Heart left ventricle (tissue), 13 donors: ENCODE measurements at regions not wholly inside any gene's neighbourhood (a gene's known extent, or its start where the extent isn't known, plus 50 kb on each side); places are given as distances from the start of the nearest gene placed in this dataset.

ENCODE experiments used
- POLR2A ChIP-seq, 2 donors: fragments of 450-650 bp; IDR thresholded peaks; one replicate each; pipeline ENCODE4 v1.6.1; 2017; ENCODE audit warnings: antibody characterized with exemption in 2 of 2, mild to moderate bottlenecking in 2 of 2, moderate library complexity in 2 of 2
- TF ChIP-seq, protein P1 (sequence below), 12 donors: fragments of 200-600 bp; sonication (generic) in 4 of 12; IDR thresholded peaks; one replicate each; pipeline versions ENCODE4 v1.5.0 to v1.8.0; 2018 to 2022; ENCODE audit warnings: antibody characterized with exemption in 12 of 12, mild to moderate bottlenecking in 5 of 12
- donor health status: ischemic (EF 13 %, LVEDD 7.1; RV severe dilation, severe dysfunction).
- donor health status: DM: no; HTN: yes; CAD: no.
- donor health status: DM: no; HTN: no; CAD: no.
- donor health status: ischemic (EF 25% LVEDD 6.9; RV normal size, moderate dysfunction).
- donor health status: ischemic (EF 25% LVEDD 5.7; RV mildly dilated, moderate dysfunction).
- donor health status: ischemic (EF 35%, LVEDD 5.7; RV mildly dilated, moderate dysfunction).
- donor health status: nonischemic (EF 11% LVEDD 7.7; RV severe dilation, severe dysfunction).
- donor health status: DM: yes; HTN: yes; CAD: no.
- donor health status: PGD.
- donor health status: ischemic (EF 29% LVEDD 5.4; RV normal size, mild dysfunction).
- donor health status: nonischemic (EF 23%, LVEDD 6.1; RV moderate dilation, normal function).

DNA sequence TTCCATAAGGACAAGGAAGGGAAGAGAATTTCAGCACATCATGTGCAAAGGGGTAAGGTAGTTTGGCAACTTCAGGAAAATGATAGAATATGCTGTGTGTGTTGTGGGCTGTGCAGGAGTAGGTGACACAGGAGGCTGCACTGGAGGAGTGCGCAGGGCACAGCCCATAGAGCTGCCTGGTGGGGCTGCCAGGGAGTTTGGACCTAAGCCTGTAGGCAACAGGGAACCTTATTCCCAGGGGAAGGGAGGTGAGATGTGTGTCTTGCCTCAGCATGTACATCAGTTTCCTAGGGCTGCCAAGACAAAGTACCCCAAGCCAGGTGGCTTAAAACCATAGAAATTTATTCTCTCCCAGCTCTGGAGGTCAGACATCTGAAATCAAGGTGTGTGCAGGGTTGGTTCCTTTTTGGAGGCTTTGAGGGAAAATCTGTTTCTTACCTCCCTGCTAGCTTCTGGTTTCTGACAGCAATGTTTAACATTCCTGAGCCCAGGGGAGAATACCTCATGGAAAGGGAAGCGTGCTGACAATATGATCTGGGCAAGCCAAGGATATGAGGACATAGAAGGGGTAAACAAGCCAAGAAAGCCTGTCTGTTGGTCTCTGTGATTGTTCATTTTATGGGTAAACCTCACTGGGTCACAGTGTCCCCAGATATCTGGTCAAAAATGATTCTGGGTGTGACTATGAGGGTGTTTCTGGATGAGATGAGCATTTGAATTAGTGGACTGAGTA, 174.0 kb upstream of the NTF3 start:
- TF ChIP-seq, protein P1, sequence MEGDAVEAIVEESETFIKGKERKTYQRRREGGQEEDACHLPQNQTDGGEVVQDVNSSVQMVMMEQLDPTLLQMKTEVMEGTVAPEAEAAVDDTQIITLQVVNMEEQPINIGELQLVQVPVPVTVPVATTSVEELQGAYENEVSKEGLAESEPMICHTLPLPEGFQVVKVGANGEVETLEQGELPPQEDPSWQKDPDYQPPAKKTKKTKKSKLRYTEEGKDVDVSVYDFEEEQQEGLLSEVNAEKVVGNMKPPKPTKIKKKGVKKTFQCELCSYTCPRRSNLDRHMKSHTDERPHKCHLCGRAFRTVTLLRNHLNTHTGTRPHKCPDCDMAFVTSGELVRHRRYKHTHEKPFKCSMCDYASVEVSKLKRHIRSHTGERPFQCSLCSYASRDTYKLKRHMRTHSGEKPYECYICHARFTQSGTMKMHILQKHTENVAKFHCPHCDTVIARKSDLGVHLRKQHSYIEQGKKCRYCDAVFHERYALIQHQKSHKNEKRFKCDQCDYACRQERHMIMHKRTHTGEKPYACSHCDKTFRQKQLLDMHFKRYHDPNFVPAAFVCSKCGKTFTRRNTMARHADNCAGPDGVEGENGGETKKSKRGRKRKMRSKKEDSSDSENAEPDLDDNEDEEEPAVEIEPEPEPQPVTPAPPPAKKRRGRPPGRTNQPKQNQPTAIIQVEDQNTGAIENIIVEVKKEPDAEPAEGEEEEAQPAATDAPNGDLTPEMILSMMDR (IDR thresholded peaks at IDR 0.05): no peak
- TF ChIP-seq POLR2A (IDR thresholded peaks at IDR 0.05): no peak
